Activated T-cell treated with anti-CD3 and anti-CD28 coated beads, Interleukin-2, amount 50 U/mL, for 24 hours (primary cell): ENCODE measurements at regions not wholly inside any gene's neighbourhood (a gene's known extent, or its start where the extent isn't known, plus 50 kb on each side); places are given as distances from the start of the nearest gene placed in this dataset.
"Not testable (repeated sequence)": the region's sequence is repeated elsewhere in the genome, so short reads cannot be mapped to it uniquely, and the experiment has no call there.

ENCODE experiments used
- DNase-seq: peaks from one replicate; pipeline ENCODE4 v3.0.0-alpha.2; 2020
- H3K27ac Mint-ChIP-seq: 2 replicates; pipeline ENCODE4 v1.8.0; 2020; ENCODE audit warnings: mild to moderate bottlenecking, mixed read lengths
- H3K27me3 Mint-ChIP-seq: 2 replicates; pipeline ENCODE4 v1.8.0; 2020; ENCODE audit warnings: mixed read lengths
- H3K36me3 Mint-ChIP-seq: 2 replicates; pipeline ENCODE4 v1.8.0; 2020; ENCODE audit warnings: low read depth, mixed read lengths
- H3K4me1 Mint-ChIP-seq: 2 replicates; pipeline ENCODE4 v1.8.0; 2020; ENCODE audit warnings: low read depth, mixed read lengths
- H3K4me3 Mint-ChIP-seq: 2 replicates; pipeline ENCODE4 v1.8.0; 2020; ENCODE audit warnings: mild to moderate bottlenecking, moderate library complexity, mixed read lengths
- H3K9me3 Mint-ChIP-seq: 2 replicates; pipeline ENCODE4 v1.8.0; 2020; ENCODE audit warnings: mixed read lengths

DNA sequence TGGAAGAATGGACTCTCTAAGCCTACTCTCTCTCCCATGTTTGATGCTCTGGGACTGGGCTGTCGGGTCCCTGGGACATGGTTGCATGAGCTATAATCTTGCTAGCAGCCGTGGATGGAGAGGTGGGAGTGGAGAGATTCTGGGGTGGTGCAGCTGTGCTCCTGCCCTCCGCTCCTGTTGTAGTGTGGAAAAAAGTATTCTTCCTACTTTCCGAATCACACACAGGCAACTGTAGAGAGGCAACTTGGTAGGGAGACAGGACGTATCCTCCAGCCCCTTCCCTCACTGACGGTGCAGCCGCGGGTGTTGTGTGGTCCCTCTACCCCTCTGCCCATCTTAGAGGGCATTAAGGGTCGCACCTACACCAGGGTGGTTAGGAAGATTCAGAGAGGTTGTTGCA lies 281.4 kb upstream of the TLE3 start:
- no peaks in the 10 kb centered on the region for H3K36me3 Mint-ChIP-seq
- no peak overlapping the region for H3K4me3 Mint-ChIP-seq
- peaks cover 23% of the 10 kb centered on the region for H3K27me3 Mint-ChIP-seq
- H3K27ac Mint-ChIP-seq, result no peak overlapping the region
- no peaks in the 10 kb centered on the region for H3K4me1 Mint-ChIP-seq
- no peaks in the 10 kb centered on the region for H3K9me3 Mint-ChIP-seq
- peak; percentile 18 for DNase-seq

DNA sequence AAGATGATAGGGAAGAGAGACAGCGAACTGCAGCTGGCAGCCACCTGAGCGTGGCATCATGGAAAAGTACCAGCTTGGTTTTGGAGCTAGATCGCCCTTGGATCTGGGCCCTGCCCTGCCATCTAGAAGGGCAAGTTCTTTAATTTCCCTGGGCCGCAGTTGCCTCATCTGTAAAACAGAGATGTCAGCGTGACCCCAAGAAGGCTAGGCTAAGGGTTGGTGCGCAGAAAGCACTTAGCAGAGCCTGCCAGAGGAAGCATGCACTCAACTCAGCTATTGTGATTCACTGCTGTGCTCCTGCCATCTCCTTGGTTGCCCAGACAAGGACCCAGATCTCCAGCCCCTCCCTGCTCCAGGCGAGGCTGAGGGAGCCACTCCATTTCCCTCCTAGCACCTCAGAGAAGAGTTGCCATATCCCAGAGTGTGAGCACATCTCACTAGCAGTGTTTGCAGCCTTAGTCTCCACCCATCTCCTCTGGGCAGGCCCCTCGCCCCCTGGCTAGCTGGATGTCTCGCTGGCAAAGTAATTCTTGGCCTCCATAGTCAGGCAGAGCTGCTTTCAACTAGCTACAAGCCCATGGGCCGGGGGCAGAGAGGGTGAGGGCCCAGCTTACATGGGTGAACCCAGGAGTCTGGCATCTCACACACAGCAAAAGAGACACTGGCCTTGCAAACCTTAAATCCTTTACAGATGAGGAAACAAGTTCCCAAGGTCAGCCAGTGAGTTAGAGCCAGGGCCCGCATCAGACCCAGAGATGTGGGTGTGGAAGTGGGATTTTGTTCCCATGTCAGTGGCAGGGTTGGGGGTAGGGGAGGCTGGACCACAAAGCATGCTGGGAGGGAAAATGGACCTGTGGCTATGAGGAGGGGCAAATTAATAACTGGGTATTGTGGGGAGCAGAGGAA lies 280.7 kb upstream of the TLE3 start:
- H3K9me3 Mint-ChIP-seq, result no peaks in the 10 kb centered on the region

DNA sequence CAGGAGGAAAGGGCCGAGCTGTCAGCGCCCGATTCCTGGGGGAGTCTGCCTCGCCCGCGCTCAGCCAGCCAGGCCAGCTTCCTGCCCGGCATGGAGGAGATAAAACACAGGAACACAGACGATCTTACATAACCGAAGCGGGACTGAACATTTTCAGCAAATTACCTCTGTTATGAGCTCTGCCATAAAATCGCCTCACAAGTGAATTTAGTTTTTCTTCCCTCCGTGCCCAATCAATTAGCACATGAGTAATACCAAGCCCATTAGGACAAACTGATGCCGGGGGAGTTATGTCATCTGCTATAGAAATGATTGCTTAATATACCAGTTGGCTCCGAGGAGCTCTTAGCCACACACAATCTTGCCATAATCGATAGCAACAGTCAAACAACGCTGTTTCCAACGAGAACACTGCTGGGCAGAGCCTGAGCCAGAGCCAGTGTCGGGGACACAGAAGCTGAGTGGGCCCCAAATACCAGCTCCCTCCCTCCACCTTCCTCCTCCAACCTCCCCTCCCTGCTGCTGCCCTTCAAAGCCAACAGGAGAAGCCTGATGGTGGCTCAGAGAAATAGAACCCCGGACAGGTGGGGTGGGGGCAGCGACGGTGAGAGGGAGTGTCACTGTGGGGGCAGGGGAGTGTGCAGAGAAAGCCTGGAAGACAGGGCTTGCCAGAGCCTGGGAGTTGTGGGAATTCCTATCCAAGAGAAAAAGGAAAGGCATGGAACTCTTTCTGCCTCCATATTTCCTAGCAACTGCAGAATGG lies 279.4 kb upstream of the TLE3 start:
- no peaks in the 10 kb centered on the region for H3K9me3 Mint-ChIP-seq
- peak; percentile 9 for DNase-seq
- no peak overlapping the region for H3K4me3 Mint-ChIP-seq
- H3K27me3 Mint-ChIP-seq, result peaks cover 31% of the 10 kb centered on the region
- no peaks in the 10 kb centered on the region for H3K4me1 Mint-ChIP-seq
- no peaks in the 10 kb centered on the region for H3K36me3 Mint-ChIP-seq
- no peak overlapping the region for H3K27ac Mint-ChIP-seq

More for the DNA sequence above, 280.7 kb upstream of the TLE3 start:
- Mint-ChIP-seq H3K4me3 (no peak overlapping the region), H3K27ac (no peak overlapping the region), H3K27me3 (peaks cover 30% of the 10 kb centered on the region), H3K36me3 (no peaks in the 10 kb centered on the region), H3K4me1 (no peaks in the 10 kb centered on the region)
- DNase-seq, result peak; percentile 23

DNA sequence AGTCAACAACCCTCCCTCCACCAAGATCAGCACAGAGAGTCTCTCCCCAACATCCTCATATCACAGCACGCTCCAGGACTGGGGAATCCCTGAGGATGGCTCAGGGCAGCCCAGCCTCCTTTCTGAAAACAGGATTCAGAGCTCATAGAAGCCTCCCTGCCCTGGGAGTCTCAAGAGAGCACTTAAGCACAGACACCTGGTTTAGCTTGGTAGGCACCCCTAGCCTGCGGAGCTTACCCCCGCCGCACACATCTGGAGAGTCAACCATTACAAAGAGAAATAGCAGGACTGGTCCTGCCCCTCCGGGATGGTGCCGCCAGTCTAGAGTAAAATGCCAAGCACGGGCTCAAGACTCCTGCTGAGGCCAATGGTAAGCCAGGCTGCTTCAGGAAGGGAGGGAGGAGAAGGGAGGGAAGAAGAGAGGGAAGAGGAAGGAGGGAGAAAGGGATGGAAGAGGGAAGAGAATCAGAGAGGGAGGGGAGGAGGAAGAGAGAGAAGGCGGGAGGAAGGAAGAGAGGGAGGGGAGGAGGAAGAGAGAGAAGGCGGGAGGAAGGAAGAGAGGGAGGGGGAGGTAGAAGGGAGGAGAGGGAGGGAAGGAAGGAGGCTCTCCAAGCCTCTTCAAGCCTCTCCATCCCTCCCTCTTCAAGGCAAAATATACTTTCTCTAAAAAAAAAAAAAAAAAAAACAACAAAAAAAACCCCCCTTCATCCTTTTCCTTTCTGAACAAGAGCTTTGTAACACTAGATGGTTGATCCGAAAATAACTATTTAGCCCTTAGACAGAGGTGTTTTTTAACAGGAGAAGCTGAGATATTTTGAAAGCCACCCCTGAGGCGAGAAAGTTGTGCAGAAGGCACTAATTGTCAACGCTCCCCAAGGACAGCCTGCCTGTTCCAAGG lies 278.6 kb upstream of the TLE3 start:
- Mint-ChIP-seq H3K9me3 (no peaks in the 10 kb centered on the region), H3K27ac (no peak overlapping the region), H3K36me3 (no peaks in the 10 kb centered on the region), H3K27me3 (peaks cover 31% of the 10 kb centered on the region), H3K4me1 (no peaks in the 10 kb centered on the region), H3K4me3 (no peak overlapping the region)
- peak; percentile 8 for DNase-seq

DNA sequence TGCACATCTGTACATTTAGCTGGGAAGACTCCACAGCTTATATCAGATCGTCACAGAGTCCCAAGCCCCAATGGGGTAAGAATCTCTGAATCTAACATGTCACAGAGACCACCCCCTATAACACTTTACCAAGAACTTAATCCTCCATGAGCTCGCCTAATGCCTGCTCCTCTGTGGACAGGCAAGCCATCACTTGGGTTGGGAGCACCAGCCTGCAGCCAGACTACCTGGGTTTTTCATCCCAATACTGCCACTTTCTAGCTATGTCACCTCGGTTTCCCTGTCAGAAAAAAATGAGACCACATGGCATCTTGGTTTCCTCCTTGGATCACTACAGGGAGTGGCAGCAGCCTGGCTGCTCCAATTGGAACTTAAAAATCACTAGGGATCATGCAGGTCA lies 277.9 kb upstream of the TLE3 start:
- Mint-ChIP-seq H3K9me3 (no peaks in the 10 kb centered on the region), H3K27me3 (peaks cover 32% of the 10 kb centered on the region), H3K4me1 (no peaks in the 10 kb centered on the region), H3K4me3 (no peak overlapping the region), H3K27ac (no peak overlapping the region), H3K36me3 (no peaks in the 10 kb centered on the region)
- DNase-seq, result peak; percentile 9

DNA sequence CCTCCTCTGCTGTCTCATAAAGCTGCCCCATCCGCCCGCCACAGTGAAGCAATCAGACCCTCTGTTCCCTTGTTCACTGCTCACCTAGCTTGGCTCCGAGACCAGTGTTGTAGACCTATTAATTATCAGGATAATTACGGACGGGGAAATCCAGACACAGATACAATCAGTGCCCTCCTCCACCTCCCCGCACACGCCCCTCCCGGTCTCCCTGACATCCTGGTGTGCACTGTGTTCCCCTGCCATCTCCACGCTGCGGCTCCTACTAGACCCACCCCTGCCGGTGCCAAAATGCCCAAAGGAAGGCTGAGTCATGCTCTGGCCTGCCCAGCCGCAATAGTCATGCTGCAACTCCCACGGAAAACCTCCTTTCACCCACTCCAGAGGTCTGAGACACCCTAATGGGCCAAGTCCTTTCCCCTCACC lies 277.3 kb upstream of the TLE3 start:
- Mint-ChIP-seq H3K27me3 (peaks cover 37% of the 10 kb centered on the region), H3K4me1 (no peaks in the 10 kb centered on the region), H3K27ac (no peak overlapping the region), H3K4me3 (no peak overlapping the region), H3K36me3 (no peaks in the 10 kb centered on the region), H3K9me3 (no peaks in the 10 kb centered on the region)
- peak; percentile 5 for DNase-seq

DNA sequence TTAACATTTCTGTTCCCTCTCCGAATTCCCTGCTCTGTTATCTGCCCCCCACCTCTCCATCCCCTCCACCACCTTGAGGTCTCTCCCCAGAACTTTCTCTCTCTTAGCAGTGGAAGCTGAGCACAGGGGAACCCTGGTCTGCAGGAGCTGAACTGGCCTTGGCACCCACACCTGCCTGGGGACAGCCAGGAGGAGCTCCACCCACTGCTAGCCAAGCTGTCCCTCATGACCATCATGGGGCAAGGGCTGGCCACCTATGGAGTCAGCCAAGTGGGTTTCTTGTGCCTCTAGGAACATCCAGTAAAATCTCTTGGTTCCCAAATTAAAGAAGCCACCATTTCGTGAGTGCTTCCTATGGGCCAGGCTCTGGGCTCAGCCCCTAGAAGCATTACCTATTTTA lies 276.4 kb upstream of the TLE3 start:
- no peaks in the 10 kb centered on the region for H3K9me3 Mint-ChIP-seq
- peaks cover 42% of the 10 kb centered on the region for H3K27me3 Mint-ChIP-seq
- H3K4me3 Mint-ChIP-seq, result no peak overlapping the region
- no peak overlapping the region for H3K27ac Mint-ChIP-seq
- H3K36me3 Mint-ChIP-seq, result no peaks in the 10 kb centered on the region
- H3K4me1 Mint-ChIP-seq, result no peaks in the 10 kb centered on the region
- DNase-seq, result peak; percentile 13

DNA sequence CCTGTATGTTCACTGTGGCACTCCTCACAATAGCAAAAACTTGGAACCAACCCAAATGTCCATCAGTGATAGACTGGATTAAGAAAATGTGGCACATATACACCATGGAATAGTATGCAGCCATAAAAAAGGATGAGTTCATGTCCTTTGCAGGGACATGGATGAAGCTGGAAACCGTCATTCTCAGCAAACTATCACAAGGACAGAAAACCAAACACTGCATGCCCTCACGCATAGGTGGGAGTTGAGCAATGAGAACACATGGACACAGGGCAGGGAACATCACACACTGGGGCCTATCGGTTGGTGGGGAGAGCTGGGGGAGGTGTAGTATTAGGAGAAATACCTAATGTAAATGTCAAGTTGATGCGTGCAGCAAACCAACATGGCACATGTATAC lies 275.7 kb upstream of the TLE3 start:
- DNase-seq, H3K9me3 Mint-ChIP-seq, H3K4me3 Mint-ChIP-seq, H3K4me1 Mint-ChIP-seq, H3K36me3 Mint-ChIP-seq, H3K27ac Mint-ChIP-seq: not testable (repeated sequence)
- peaks cover 48% of the 10 kb centered on the region for H3K27me3 Mint-ChIP-seq

DNA sequence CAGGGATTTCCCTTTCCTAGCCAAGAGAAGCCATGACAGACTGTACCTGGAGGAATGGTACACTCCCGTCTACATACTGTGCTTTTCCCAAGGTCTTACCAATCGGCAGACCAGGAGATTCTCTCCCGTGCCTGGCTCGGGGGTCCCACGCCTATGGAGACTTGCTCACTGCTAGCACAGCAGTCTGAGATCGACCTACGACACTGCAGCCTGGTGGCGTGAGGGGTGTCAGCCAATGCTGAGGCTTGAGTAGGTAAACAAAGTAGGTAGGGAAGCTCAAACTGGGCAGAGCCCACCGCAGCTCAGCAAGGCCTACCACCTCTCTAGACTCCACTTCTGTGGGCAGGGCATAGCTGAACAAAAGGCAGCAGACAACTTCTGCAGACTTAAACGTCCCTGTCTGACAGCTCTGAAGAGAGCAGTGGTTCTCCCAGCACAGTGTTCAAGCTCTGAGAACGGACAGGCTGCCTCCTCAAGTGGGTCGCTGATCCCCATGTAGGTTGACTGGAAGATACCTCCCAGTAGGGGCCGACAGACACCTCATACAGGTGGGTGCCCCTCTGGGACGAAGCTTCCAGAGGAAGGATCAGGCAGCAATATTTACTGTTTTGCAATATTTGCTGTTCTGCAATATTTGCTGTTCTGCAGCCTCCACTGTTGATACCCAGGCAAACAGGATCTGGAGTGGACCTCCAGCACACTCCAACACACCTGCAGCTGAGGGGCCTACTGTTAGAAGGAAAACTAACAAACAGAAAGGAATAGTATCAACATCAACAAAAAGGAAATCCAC lies 270.4 kb upstream of the TLE3 start:
- H3K4me3 Mint-ChIP-seq, DNase-seq, H3K9me3 Mint-ChIP-seq, H3K27ac Mint-ChIP-seq, H3K36me3 Mint-ChIP-seq: not testable (repeated sequence)
- H3K27me3 Mint-ChIP-seq, result peaks cover 23% of the 10 kb centered on the region
- H3K4me1 Mint-ChIP-seq, result peaks cover 19% of the 10 kb centered on the region

DNA sequence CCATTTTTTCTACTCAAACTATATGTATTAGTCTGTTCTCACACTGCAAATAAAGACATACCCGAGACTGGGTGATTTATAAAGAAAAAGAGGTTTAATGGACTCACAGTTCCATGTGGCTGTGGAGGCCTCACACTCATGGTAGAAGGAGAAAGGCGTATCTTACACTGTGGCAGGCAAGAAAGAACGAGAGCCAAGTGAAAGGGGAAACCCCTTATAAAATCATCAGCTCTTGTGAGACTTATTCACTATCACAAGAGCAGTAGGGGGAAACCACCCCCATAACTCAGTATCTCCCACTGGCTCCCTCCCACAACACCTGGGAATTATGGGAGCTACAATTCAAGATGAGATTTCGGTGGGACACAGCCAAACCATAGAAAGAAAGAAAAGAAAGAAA lies 266.3 kb upstream of the TLE3 start:
- not testable (repeated sequence) for H3K4me3 Mint-ChIP-seq, H3K36me3 Mint-ChIP-seq

DNA sequence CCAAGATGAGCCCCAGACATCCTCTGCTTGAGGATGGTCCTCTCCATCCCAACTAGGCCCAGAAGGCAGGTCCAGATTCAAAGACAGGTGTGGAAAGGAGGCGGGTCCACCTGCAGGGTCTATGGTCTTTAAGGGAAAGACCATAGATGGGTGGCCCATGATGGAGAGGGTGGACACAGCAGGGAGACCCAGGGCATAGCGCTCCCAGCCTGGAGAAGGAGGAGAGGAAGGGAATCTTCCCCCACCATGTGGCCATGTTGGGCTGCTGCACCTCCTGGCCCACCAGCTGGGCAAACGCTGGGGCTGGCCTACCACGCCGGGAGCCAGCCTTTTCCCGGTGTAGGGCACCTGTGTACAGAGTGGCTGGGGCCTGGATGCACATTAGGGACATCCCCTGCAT lies 265.2 kb upstream of the TLE3 start:
- peak; percentile 12 for DNase-seq
- Mint-ChIP-seq H3K4me3 (no peak overlapping the region), H3K9me3 (no peaks in the 10 kb centered on the region), H3K27ac (no peak overlapping the region), H3K27me3 (peaks cover 12% of the 10 kb centered on the region), H3K36me3 (no peaks in the 10 kb centered on the region), H3K4me1 (peaks cover 12% of the 10 kb centered on the region)

More for the DNA sequence above, 266.3 kb upstream of the TLE3 start:
- DNase-seq, H3K27ac Mint-ChIP-seq, H3K9me3 Mint-ChIP-seq: not testable (repeated sequence)
- Mint-ChIP-seq H3K4me1 (peaks cover 19% of the 10 kb centered on the region), H3K27me3 (peaks cover 15% of the 10 kb centered on the region)

DNA sequence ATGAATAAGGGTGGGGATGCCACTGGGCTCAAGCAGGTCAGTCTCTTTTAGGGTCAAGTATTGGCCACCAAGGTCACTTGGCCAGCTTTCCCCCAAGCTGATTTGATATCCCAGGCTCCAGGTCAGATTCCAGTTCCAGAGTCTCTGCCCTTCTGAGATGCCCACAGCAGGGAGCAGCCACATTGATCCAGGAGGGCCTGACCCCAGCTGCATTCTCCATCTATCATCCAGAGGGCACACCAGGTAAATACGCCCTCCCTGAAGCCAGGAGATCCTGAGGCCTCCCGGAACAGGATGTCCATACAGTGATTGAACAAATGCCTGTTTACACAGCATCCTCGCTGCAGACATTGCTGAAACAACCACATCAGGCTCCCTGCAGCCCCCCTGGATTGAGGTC lies 264.6 kb upstream of the TLE3 start:
- no peaks in the 10 kb centered on the region for H3K9me3 Mint-ChIP-seq
- H3K36me3 Mint-ChIP-seq, result no peaks in the 10 kb centered on the region
- H3K27me3 Mint-ChIP-seq, result peaks cover 12% of the 10 kb centered on the region
- peaks cover 10% of the 10 kb centered on the region for H3K4me1 Mint-ChIP-seq
- H3K27ac Mint-ChIP-seq, result no peak overlapping the region
- DNase-seq, result no peak
- H3K4me3 Mint-ChIP-seq, result no peak overlapping the region

DNA sequence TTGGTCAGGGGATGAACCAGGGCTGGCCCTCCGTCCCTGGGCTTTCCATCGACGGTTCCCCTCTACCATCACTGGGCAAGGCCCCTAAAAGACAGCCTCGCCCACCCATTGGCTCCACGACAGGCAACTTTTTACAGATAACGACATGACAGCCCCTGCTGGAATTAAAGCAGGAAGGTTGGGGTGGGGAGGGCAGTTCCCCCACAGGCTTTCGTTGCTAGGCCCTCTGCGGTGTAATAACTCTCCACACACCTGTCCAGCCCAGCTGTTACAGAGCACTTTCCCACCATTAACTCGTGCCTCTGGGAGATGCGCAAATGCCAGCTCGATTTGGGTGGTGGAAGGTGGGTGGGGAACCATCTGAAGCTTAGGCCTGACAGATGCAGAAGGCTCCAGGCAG lies 264.2 kb upstream of the TLE3 start:
- Mint-ChIP-seq H3K27me3 (peaks cover 8% of the 10 kb centered on the region), H3K27ac (no peak overlapping the region), H3K4me3 (no peak overlapping the region), H3K4me1 (peaks cover 10% of the 10 kb centered on the region), H3K36me3 (no peaks in the 10 kb centered on the region), H3K9me3 (no peaks in the 10 kb centered on the region)
- DNase-seq, result peak; percentile 2

DNA sequence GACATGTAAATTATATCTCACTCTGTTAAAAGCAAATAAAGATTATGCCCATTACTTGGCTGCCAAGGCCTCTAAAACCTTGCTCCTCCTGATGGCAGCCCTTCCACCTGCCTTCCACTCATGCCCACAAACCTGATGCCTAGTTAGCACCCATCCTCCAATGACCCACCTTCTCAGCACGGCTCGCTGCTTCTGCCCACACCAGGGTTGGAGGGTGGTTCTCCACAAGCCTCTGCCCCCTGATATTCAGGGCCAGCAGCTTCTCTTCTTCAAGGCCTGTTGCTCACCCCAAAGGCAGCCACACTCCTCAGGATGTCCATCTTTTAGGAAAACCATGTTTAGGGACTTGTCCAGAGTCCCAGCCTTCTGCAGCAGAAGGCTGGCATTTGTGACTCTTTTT lies 263.4 kb upstream of the TLE3 start:
- no peak overlapping the region for H3K27ac Mint-ChIP-seq

More for the DNA sequence above, 263.4 kb upstream of the TLE3 start:
- H3K27me3 Mint-ChIP-seq, result peaks cover 6% of the 10 kb centered on the region
- DNase-seq, result peak; percentile 6
- no peaks in the 10 kb centered on the region for H3K9me3 Mint-ChIP-seq
- no peak overlapping the region for H3K4me3 Mint-ChIP-seq
- no peaks in the 10 kb centered on the region for H3K36me3 Mint-ChIP-seq
- peaks cover 10% of the 10 kb centered on the region for H3K4me1 Mint-ChIP-seq
